ENCODE measurements at regions not wholly inside any gene's neighbourhood (a gene's known extent, or its start where the extent isn't known, plus 50 kb on each side); places are given as distances from the start of the nearest gene placed in this dataset.

DNA sequence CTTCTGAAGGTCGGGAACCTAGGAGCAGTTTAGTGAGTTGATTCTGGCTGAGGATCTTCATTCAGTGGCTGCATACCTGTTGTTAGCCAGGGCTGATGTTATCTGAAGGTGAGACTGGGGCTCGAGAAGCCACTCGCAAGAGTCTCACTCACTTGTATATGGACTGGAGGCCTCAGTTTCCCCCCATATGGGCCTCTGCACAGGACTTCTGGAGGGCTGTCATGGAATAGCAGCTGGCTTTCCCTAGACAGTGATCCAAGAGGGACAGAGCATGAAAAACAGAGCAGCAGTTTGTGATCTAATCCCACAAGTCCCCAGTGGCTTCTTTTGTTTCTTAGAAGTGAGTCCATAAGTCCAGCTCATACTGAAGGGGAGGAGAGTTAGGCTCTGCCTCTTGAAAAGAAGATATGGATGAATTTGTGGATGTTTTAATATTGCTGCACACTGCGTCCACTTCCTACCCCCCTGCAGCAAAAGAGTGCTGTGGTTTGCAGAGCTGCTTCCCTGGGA, 623.4 kb downstream of the CDH26 start:
- no peak for DNase-seq (ENCODE audit: low read depth)

DNA sequence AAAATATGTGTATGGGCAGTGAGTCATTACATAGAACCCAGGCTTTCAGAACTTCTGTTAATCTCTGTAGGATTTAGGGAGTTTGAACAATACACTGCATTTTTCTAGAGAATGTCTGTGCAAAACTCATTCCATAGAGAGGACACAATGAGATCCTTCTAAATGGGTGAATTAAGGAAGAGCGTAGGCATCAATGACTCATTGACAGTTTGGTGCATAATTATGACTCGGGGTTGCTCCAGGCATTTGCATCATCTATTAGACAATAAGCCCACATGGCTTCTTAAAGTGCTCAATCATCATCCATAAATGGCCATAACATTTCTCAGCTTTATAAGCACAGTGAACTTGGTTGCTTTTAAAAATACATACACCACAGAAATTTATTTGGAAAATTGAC, 625.5 kb downstream of the CDH26 start:
- DNase-seq (ENCODE audit: low read depth), result no peak

DNA sequence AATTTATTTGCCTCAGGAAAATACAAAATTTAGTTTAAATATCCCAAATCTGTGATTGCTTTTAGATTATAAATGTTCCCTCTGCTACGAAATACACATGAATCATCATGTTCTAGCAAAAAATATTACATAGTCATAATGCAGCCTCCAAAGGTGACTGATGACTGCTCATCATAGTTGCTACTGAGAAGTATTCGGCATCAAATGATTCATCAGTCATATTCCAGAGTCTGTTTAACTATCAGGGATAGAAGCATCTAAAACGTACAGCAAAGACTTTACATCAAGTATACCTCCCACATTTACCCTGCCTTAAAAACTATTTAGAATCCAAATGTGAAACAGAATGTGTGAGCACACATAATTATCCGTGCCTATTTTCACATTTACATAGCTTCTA, 626.0 kb downstream of the CDH26 start:
- no peak for DNase-seq (ENCODE audit: low read depth)

DNA sequence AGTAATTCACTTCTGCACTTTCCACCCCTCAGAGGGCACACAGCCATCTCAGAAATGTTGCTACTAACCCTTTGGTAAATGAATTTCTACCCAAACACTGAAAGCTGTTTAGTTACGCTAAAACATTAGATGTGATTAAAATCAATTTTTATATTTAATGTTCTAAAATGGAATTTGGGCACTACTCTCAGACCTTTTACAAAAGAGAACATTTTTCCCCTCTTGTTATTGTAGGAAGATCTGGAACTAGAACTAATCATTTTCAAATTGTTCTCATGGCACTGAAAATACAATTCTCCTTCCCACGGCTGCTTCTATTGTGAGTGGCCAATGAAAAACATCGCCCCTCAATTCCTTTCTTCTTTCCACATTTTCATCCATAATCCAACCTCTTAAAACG, 627.4 kb downstream of the CDH26 start:
- no peak for DNase-seq (ENCODE audit: low read depth)

DNA sequence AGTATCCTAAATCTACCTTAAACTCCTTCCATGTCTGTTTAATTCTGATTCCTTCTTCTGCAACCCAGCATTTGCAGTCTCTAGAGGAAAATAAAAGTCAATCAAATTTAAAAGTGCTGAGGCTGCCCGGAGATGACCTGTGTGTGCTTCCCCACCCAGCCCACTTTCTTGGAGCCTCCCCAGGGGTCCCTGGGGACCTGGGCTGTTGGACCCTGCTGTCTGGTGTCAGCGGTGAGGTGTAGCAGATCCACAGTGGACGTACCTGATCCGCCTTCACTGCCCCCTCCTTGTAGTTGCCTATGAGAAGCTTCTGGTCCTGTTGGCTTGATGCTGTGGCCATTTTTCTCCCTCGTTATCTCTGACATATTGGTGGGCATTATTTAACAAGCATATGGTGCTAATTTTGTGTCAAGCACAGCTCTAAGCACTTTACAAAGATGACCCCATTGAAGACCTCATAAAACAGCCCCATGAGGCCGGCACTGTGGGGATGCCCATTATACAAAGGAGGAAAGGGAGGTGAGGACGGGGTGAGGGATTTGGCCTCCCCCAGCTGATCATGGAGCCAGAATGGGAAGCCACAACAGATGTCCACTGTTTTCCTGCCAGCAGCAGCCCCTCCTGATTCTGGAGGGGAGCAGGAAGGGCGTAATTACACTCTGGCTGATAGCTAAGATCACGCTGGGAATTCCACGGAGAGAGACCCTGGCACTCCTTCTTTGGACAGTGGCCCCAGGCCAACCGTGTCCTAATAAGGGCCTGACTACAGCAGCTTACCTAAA, 628.2 kb downstream of the CDH26 start:
- no peak for DNase-seq (ENCODE audit: low read depth)

DNA sequence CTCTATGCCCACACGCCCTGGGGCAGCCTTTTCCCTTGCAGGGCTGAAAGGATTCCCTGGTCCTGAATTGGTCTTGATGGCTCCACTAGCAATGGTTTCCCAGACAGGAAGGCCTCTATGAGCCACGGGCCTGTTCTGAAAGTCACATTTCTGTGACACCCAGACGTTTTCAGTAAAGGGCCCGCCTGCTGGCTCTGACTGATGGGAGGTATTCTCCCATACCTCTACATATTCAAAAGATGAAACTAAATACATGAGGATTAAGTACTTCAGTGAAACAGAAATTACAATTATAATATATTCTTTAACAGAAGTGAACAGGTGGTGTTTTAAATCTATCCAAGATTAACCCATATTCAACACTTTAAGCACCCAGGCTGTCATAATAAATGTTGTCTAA, 629.8 kb downstream of the CDH26 start:
- DNase-seq (ENCODE audit: low read depth), result no peak

DNA sequence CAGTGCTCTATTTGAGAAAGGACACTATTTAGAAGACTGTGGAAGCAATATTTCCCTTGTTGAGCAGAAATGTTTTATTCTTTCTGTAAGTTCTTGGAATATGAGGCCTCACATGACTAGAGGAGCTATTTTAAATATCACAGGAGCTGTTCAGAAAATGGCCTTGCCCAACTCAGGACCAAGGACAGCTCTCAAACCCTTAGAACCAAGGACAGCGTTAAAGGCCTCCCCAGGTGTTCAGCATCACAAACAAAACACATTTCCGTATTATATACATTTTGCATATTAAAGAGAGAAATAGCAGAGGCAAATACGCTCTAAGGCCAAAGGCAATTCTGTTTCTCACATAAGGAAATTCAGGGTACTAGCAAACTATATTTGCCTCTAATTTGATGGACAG, 631.4 kb downstream of the CDH26 start:
- DNase-seq (ENCODE audit: low read depth), result no peak

DNA sequence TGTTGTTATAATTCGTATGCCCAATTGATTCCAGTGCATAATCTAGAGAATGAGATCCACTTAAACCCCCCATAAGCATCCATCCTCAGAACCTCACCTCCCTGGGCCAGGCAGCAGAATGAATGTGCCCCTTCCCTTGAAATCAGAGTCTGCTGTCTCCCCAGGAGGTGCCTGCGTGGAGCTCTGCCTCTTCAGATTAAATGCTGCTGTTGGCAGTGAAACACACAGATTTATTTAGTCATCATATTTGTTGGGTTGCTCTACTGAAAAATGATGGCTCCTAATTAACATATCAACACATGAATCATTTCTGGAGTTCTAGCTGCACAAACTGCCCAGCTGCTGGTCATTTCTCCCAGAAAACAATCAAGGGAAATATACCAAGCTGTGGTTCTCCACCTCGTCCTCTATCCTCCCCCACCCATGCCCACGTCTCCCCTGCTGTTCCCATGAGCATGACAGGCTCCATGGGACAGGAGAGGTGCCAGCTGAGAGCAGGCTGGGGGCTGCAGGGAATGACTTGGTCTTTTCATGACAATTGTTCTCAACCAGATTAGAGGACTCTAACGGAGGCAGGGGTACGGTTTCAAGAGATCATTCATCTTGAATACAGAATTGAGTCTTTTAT, 633.1 kb downstream of the CDH26 start:
- DNase-seq (ENCODE audit: low read depth), result no peak

DNA sequence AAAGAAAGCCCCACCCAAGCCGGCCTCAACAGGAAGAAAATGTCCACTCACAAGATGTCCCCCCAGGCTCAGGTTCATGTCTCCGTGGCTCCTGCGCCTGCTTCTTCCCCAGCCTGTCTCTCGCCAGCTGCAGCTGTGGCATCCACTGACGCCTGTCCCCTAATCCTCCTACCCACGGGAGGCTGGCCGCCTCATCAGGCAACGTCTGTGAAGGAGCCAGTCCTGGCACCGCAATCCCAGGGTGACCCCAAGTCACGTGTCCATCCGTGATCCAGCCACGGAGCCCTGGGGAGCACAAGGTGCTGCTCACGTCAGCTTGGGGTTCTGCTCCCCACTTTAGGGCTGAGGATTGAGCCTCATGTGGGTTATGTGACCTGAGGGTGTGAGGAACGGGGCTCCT, 640.3 kb downstream of the CDH26 start:
- no peak for DNase-seq (ENCODE audit: low read depth)

DNA sequence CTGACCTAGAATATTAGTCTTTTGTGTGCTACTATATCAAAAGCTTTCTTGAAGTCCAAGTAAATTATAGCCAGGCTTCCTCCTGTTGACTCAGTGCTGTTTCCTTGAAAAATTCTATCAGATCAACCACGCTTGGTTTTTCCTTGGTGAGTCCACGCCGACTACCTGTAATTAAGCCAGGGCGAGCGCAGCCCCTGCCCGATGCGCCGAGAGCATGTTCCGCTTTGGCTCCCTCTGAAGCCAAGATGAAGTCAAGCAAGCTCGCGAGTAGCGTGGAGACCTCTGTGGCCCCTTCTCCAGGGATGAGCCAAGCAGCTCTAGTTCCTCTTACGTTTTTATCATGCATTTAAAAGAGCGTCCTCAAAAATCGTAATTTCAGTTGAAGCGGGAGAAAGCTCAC, 641.2 kb downstream of the CDH26 start:
- DNase-seq (ENCODE audit: low read depth), result no peak

DNA sequence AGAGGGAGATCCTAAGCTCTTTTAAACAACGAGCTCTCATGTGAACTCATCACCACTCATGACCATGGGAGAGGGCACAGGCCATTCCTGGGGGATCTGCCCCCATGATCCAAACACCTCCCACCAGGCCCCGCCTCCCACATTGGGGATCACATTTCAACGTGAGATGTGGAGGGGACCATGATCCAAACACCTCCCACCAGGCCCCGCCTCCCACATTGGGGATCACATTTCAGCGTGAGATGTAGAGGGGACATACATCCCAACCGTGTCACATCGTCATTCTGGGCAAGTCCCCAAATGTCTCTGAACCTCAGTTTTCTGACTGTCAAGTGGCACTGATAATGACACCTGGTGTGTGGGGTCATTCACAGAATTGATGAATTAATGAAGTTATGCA, 641.8 kb downstream of the CDH26 start:
- DNase-seq (ENCODE audit: low read depth), result no peak

DNA sequence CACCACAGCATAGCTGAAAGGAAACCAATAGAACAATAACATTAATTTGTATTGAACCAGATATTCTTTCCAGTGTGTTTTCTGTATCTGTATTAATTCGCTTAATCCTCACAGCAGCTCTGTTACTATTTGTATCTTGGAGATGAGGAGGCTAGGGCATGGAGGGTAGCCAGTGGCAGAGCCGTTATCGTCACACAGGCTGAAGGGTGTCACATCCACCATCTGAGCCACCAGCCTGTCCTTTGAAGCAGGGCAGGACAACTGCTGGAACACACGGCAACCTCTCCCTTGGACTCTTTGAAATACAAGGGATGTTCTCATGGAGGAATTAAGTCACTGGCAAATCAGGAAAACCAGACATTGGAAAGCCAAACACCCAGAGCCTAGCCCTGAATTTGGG, 628.0 kb upstream of the CDH4 start:
- no peak for DNase-seq (ENCODE audit: low read depth)

DNA sequence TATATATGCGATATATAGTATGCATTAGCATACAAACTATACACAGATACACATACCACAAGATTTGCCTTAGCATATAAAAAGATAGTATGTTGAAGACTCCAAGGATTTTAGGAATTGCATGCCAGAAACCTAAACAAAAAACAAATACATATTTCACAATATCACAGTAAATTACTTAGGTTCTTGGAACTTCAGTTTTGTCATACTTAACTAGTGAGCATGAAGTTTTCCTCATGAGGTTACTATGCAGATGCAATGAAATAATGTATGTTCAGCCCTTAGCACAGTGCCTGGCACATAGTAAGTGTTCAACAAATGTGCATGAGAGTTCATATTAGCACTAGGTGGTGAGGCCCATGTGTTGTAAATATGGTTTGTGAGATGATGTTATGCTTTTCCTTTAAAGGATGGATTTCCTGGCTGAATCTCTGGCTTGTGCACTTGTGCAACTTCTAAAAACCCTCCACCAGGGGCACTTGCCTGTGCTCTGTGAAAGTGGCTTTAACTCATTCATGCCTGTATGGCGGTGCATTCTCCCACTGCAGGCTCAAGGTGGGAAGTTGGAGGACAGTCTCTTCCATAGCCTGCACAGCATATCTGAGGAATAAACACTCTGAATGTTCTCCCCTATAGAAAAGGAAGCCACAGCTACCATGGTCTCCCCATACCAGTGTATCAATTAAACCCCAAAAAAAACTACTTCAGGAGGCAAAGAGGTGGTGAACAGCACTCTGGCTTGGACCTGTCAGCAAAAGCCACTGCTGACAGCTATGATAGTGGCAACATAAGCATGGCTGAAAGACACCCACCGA, 624.1 kb upstream of the CDH4 start:
- no peak for DNase-seq (ENCODE audit: low read depth)

DNA sequence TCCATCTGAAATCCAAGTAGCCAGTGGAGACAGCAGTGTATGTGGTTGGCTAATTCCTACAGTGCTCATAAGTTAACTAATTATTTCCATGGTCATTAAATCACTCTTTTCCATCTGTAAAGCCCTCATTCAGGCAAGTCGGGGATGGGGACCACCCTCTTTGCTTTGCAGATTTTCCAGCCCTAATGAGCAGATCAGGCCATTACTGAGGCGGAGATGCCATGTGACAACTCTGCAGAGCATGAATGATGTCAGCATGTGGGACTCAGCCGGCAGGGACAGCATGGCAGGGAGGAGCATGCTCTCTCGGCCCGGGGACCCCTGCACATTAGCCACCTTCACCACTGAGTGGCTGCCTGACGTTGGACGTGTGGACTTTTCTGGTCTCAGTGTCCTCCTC, 623.3 kb upstream of the CDH4 start:
- DNase-seq (ENCODE audit: low read depth), result no peak

DNA sequence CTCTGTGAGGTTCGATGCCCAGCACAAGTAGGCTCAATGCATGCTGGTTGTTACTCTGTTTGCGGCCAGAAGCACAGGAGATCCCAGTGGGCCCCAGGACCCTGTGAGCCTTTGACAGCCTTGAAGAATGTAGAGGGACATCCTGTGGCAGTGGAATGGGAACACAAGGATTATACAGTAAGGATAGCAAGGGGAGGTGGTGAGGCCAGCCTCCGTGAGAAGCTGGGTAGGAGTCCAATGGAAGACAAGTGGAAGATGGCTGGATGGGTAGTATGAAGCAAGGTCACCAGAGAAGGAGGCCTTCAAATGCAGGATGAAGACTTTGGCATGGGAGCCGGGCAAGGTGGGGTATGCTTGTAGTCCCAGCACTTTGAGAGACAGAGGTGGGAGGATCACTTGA, 622.9 kb upstream of the CDH4 start:
- DNase-seq (ENCODE audit: low read depth), result no peak

DNA sequence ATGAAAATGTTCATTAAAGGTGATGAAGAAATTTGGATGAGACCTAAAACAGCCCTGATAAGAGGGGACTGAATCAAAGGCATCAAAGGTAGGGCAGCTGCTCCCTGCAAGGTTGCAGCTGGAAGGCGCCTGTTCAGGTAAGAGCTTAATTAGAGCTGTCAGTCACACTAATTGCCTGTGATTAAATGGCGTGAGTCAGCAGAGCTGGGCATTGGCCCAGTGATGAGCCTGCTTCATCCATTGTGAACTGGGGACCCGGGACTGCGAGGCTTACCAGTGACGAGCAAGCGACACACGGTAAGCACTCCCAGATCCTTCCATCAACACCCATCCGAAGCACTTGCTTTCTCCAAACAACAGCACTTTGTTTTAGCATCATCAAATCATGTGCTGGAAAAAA, 621.5 kb upstream of the CDH4 start:
- DNase-seq (ENCODE audit: low read depth), result no peak

DNA sequence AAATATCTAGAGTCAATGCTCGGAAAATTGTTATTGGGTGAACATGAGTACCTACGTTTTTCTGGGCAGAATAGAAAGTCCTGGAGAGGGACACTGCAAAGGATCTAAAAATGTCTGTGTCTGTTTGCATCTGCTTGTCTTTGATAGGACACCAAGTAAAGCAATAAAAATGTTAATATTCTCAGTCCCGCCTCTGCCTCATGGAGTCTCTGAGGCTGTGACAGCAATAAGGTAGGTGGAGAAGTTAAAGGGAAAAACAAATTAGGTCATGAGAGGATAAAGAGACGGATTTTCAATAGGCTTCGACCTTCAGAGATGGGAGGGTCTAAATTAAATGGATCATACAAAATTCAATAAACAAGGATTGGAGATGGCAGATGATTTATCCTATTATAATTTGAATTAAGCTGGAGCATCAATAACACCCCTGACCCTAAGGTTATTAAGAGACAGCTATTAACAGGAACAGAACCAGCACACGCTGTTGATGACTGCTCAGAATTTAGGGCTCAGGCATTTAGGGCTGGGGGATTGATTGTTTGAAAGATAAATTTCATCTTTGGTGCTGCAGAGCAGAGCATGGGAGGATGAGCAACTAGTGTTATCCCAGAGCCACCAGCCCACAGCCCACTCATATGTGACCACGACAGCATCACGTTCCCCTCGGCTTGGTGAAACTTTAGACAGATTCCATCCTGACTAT, 620.3 kb upstream of the CDH4 start:
- no peak for DNase-seq (ENCODE audit: low read depth)

DNA sequence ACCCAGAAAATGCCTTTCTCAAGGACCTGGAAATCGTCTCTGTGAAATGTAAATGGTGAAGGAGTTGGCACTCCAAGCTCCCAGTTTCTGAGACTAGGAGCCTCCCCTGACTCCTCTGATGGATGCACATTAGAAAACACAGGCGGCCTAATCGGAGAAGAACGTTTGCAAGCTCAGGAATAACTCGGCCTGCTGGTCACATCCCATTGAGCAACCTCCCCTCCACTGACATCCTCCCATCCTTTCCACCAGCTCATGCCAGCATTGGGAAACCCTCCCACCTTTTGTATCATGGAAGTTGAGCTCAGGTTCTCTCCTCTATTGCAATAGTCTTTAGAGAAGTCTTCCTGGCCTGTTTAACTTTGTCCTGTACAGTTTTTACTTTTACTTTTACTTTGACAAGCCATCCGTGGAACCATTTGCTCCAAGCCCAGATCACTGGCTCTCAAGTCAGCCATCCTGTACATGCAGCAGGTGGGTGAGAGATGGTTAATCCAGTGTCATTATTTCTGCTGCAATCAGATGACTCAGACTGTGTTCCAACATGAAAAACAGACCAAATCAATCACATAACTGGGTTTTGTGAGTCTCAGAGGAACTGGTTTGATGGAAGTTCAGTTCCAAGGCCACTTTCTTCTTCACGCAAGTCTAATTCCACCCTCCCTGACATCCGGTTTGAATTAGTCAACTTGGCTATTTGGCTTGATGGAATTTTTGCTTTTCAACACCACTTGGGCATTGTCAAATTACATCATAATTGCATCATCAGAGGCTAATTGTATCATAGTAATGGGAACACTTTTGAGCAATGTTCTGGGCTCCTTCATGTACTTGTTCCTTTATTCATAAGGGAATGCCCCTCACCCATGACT, 619.4 kb upstream of the CDH4 start:
- DNase-seq (ENCODE audit: low read depth), result no peak

DNA sequence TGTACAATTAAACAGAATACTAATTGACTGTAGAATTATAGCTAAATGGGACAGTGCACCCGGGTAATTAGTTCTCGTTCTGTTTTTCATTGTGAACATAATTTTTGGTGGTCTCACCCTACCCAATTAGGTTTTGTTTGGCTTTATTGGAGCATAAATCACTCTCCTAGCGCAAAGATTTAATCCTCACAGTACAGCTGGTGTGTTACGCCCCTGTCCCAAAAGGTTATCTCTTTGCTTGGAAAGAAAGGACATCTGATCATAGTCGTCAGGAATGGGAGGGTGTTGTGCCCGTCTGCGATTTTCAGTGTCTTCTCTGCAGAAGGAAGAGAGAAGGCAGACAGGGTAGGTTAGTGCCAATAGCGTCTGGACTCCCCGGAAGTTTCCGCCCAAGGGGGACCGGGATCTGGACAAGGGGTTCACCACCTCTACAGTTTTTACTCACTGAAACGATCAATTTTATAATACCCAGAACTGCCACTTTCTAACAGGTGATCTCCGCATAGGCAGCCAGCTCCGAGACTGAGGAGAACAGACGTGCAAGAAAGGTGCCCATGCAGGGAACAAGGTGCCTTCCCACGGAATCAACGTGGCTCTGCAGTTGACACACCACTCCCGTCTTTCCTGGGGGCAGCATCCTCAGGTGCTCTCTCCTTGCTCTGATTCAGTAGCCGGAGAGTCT, 617.4 kb upstream of the CDH4 start:
- DNase-seq (ENCODE audit: low read depth), result no peak

DNA sequence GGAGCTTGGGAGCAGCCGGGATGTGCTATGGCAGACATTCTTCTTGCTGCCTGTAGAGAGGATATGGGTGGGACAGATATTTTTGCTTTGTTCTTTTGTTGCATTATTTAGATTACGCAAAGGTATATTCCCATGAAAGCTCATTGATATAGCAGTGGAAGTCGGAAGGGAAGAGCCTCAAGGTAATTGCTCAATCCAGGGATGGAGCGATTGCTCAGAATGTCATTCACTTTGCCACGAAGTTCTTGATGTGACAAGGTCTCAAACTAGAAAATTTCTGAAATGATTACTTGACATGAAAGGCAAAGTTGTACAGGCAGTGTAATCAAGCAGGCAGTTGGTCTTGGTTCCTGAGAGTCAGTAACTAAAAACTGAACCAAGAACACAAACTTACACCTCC, 615.6 kb upstream of the CDH4 start:
- DNase-seq (ENCODE audit: low read depth), result no peak

DNA sequence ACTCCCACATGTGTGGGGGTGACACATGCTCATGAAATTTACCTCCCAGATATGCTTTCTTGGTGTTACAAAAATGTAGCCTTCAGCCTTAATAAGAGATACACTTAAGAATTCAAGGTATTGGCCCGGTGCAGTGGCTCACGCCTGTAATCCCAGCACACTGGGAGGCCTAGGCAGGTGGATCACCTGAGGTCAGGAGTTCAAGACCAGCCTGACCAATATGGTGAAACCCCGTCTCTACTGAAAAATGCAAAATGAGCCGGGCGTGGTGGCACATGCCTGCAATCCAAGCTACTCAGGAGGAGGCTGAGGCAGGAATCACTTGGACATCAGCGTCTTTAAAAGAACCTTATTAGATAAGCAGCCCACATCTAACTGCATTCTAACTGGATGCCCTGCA, 614.3 kb upstream of the CDH4 start:
- no peak for DNase-seq (ENCODE audit: low read depth)
